ENCODE measurements at regions not wholly inside any gene's neighbourhood (a gene's known extent, or its start where the extent isn't known, plus 50 kb on each side); places are given as distances from the start of the nearest gene placed in this dataset.

DNA sequence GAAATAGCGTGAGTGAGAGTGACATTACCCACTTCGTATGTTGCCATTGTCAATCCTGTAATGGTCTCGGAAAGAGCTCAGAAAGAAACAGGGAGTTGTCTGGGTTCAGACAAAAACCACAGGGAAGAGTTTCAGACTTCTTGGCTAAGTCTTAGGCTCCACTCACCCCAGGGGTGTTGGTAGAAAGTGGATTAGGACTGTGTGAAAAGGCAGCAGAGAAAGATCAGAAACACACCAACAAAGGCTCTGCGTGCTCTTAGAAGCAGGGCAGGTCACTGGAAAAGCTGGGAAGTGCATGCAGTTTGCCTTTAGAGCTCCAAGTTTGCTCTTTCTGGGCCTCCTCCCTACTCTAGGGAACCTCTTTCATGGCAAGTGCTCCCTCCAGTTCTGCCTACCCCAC lies 106.1 kb upstream of the PLXNC1 start:
- no peaks in the 10 kb centered on the region for H3K27me3 ChIP-seq (replicated peaks; ENCODE audit: insufficient read depth)
- H3K4me3 ChIP-seq: no peak overlapping the region
- H3K9me3 ChIP-seq: no peaks in the 10 kb centered on the region
- intact Hi-C loops (cut with DNase I): no loop called here
- no peak for DNase-seq (ENCODE audit: low spot score)
- H3K4me1 ChIP-seq (replicated peaks): no peaks in the 10 kb centered on the region
- no peak overlapping the region for H3K27ac ChIP-seq
- WGBS: 90% methylated on average over 4 of the region's 4 CpGs
- TF ChIP-seq POLR2AphosphoS5 (IDR thresholded peaks at IDR 0.05): no peak
- no peaks in the 10 kb centered on the region for H3K36me3 ChIP-seq

GRCh38 chr12:94046626-94047410 lies 101.6 kb upstream of the PLXNC1 start:
- WGBS: 77% methylated on average over 7 of the region's 7 CpGs

GRCh38 chr12:94047781-94048567 lies 100.4 kb upstream of the PLXNC1 start:
- Histone ChIP-seq H3K4me1 (replicated peaks) (no peaks in the 10 kb centered on the region), H3K27me3 (replicated peaks; ENCODE audit: insufficient read depth) (no peaks in the 10 kb centered on the region), H3K9me3 (no peaks in the 10 kb centered on the region), H3K27ac (peak overlapping the region in 1 of 2 donors; percentile 24), H3K36me3 (no peaks in the 10 kb centered on the region), H3K4me3 (no peak overlapping the region)
- peak; percentile 80 for DNase-seq (ENCODE audit: low spot score)
- 27% methylated on average over 7 of the region's 7 CpGs for WGBS
- intact Hi-C loops (cut with DNase I): no loop called here
- TF ChIP-seq POLR2A (IDR thresholded peaks at IDR 0.05): no peak
- no peak for TF ChIP-seq CTCF (IDR thresholded peaks at IDR 0.05)
- peak; percentile 89 for TF ChIP-seq POLR2AphosphoS5 (IDR thresholded peaks at IDR 0.05)

More at GRCh38 chr12:94046626-94047410, 101.6 kb upstream of the PLXNC1 start:
- DNase-seq (ENCODE audit: low spot score): no peak
- Histone ChIP-seq H3K36me3 (no peaks in the 10 kb centered on the region), H3K27me3 (replicated peaks; ENCODE audit: insufficient read depth) (no peaks in the 10 kb centered on the region), H3K27ac (no peak overlapping the region), H3K9me3 (no peaks in the 10 kb centered on the region), H3K4me3 (no peak overlapping the region), H3K4me1 (replicated peaks) (no peaks in the 10 kb centered on the region)
- TF ChIP-seq CTCF (IDR thresholded peaks at IDR 0.05) (no peak), POLR2A (IDR thresholded peaks at IDR 0.05) (no peak), POLR2AphosphoS5 (IDR thresholded peaks at IDR 0.05) (no peak)
- intact Hi-C loops (cut with DNase I): no loop called here

DNA sequence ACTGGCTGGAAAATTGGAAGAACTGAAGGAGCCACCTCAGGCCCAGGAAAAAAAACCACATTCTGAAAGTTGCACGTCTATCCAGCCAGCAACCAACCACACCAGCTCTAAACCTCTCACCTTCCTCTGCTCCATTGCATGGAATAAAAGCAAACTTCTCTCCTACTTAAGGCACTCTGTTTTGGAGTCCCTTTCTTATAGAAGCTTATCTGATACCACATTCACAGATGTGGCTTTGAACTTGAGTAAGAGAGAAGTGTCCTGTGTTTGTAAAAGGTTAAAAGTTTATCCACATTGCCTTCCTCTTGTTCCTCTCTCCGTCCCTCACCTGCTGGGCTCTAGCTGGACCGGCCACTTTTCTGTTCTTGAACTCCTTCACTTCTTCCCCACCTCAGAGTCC lies 99.6 kb upstream of the PLXNC1 start:
- 82% methylated on average over 3 of the region's 3 CpGs for WGBS
- intact Hi-C loops (cut with DNase I): no loop called here

More for the DNA sequence above, 99.6 kb upstream of the PLXNC1 start:
- Histone ChIP-seq H3K36me3 (no peaks in the 10 kb centered on the region), H3K4me3 (no peak overlapping the region), H3K9me3 (no peaks in the 10 kb centered on the region), H3K4me1 (replicated peaks) (no peaks in the 10 kb centered on the region), H3K27ac (no peak overlapping the region), H3K27me3 (replicated peaks; ENCODE audit: insufficient read depth) (no peaks in the 10 kb centered on the region)
- DNase-seq (ENCODE audit: low spot score): no peak
- TF ChIP-seq CTCF (IDR thresholded peaks at IDR 0.05): no peak
- TF ChIP-seq POLR2A (IDR thresholded peaks at IDR 0.05): no peak
- TF ChIP-seq POLR2AphosphoS5 (IDR thresholded peaks at IDR 0.05): no peak
